ENCODE measurements at regions not wholly inside any gene's neighbourhood (a gene's known extent, or its start where the extent isn't known, plus 50 kb on each side); places are given as distances from the start of the nearest gene placed in this dataset.

DNA sequence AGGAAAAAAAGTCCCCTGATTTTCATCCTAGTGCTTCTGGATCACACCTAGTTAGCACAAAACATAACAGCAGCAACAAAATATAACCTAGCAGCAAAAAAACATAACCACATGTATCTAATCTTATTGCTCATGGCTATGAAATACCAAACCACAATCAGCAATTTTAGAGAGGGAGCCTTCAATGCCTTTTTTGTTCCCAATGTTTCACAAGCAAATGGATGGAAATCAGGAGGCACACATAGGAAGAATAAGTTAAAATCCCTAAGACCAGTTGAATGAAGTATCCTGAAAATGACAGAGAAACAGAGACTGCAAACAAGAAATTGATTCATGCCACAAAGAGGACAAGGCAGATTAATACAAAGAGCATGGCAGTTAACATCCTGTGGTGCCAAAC, 361.6 kb downstream of the GPM6A start:
- DNase-seq, result no peak

GRCh38 chr4:175451238-175451965, 360.7 kb downstream of the GPM6A start:
- DNase-seq, result no peak

GRCh38 chr4:175453456-175453855, 358.6 kb downstream of the GPM6A start:
- no peak for DNase-seq

- no peak for DNase-seq
Measured at GRCh38 chr4:175456131-175456530, 355.9 kb downstream of the GPM6A start.

- DNase-seq, result no peak
Measured at GRCh38 chr4:175457956-175458355, 354.1 kb downstream of the GPM6A start.

DNA sequence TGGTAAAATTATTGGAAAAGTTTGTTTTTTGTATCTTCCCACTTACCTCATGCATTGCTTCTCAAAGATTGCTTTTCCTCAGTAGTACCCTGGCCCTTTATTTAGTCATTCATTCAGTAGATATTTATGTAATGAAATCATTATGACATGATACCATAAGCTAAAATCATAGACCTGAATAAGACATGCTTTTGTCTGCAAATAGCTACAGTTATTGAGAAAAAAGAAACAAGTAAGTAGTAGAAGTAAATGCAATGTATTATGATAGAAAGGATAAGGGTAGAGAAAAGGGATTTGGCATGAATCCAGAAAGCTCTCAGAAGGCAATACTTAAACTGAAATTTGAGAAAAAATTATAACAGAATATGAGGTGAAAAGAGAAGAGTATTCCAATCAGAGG, 352.5 kb downstream of the GPM6A start:
- DNase-seq, result no peak

GRCh38 chr4:175460414-175460813, 351.6 kb downstream of the GPM6A start:
- DNase-seq, result no peak

DNA sequence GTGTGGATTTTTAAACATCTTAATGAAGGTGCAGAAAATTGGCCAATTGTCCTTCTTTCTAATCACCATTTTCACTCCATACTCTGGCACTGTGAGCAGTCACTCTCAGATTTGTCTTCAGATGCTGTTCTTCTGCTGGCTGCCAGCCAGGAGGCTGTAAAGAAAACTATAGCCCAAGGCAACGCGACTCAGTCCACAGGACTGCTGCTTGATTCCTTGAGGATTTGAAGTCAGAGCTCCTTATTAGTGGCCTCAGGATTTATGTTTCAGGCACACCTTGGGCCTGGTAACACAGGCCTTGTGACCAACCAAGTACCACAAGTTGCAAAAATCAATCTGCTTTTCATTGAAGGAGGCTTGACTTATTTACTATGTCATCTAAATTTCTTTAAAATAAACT, 342.6 kb downstream of the GPM6A start:
- no peak for DNase-seq

DNA sequence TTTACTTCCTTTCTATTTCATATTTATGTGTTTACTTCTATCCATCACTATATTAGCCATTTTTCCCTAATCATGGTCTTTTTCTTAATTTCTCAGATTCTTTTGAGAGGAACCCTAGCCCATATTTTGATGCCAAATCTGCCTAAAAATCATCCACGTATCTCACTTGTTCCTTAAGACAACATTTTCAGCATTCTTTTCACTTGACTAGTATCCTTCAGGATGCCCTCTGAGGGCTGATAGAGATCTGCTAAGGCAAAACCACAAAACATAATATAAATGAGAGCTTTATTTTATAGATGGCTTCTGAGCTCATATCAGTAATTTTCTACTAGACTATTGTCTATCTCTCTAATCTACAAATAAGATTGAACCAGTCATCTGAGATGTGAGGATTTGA, 341.9 kb downstream of the GPM6A start:
- DNase-seq, result no peak

- no peak for DNase-seq
Measured at GRCh38 chr4:175480404-175480803, 331.7 kb downstream of the GPM6A start.

GRCh38 chr4:175499735-175500352, 312.2 kb downstream of the GPM6A start:
- no peak for DNase-seq

GRCh38 chr4:175504318-175504717, 307.7 kb downstream of the GPM6A start:
- no peak for DNase-seq

DNA sequence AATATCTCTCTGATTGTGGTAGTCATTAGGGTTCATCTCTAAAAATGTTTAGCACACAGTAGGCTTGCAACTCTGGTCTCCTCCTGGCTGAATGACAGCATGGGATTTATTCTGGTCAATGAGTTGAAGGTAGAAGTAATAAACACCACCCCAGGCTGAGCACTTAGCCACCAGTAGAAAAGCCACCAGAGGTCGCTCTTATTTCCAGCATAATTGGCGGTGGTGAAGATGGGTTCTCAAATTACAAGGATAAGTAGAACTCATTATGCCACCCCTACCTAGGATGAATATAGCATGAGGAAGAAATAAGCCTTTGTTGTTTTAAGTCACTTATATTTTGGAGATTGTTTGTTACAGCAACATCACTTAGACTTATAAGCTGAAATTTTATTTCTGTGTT, 302.7 kb downstream of the GPM6A start:
- DNase-seq, result peak; percentile 0

DNA sequence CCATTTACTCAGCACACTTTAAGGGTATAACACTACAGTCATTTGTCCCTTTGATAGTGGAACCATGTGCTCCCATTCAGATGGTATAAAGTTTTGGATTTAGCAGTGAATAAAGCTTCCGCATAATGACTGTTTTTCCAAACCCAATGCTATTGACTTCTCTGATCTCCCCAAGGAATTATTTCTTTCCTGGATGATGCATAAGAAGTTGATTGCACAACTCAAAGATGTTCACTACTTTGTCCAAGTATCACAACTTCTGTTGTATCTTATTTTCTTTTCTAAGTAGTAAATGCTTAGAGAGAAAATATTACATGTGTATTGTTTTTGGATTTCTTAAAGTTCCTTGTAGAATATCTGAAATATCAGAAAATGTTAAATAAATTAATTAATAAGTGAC, 300.2 kb downstream of the GPM6A start:
- no peak for DNase-seq

DNA sequence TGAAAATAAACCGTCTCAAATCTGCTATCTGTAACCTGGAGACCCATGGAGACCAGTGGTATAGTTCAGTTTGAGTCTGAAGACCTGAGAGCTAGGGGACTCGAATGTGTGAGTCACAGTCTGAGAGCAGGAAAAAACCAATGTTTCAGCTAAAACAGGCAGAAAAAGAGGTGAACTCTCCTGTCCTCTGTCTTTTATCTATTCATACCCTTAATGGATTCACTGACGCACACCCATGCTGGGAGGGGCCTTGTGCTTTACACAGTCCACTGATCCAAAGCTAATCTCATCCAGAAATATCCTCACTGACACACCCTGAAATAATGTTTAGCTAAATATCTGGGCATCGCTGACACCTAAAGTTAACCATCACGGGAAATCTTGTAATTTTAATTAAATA, 297.9 kb downstream of the GPM6A start:
- no peak for DNase-seq

DNA sequence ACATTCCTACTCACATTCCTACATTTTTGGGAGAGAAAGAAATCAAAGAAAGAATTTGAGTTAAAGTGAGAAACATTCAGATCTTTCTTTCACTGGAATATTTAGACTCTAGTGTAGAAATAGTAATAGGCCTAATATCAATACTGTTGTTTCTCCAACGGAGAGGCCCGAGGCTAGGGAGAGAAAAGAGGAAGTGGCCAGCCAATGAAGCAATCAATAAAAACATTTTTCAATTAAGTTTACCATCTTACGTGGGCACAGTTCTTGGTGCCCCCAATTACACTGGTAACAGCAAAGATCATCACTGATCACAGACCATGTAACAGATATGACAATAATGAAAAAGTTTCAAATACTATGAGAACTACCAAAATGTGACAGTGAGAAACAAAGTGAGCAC, 281.4 kb downstream of the GPM6A start:
- DNase-seq, result no peak

DNA sequence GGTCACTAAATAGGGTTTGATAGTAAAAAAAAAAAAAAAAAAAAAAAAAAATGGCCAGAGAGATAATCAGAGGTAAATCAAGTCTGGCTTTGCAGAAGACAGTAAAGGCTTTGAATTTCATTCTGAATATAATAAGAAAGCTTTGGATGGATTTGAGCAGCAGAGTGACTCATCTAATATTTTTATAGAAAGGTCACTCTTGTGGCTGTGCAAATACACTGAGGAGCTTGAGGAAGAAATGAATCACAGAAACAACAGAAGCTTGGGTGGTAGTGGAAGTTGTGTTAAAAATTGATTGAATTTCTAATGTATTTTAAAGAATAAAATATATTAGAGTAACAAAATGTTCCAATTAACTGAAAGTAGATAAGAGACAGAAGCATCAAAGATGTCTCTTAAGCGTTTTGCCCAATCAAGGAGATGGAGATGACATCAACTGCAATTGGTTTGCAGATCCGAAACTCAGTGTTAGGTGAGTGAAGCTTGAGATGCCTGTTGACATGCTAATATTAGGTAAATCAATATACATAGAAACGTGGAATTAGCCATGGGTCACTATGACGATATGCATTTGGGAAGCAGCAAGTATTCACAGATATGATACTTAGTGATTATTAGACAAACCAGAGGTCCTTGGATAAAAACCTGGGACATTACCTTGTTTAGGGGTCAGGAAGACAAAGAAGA, 280.5 kb downstream of the GPM6A start:
- no peak for DNase-seq

DNA sequence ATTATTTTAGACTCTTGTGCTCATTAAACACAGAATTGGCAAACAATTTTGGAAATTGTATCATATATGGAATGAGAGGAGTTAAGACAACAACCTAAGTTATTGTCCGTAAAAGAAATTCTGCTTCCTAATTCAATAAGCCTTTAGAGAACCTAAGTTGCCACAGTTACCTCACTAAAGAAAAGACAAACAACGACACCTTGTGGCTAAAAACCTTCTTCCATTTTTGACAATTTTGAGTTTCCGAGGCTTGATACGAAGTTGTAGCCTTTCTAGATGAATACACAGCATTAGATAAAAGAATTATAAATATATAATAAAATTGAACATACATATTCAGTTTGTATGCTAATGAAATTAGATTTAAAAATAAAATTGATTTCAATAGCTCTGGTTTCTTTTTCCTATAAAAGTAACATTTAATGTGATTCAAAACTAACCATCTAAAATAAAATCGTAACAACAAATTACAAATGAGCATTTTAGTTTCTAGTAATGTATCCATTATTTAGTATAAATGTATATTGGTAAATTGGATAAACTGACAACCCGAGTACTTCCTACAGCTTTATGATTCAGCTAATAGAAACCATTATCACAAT, 275.1 kb downstream of the GPM6A start:
- DNase-seq, result peak; percentile 20

DNA sequence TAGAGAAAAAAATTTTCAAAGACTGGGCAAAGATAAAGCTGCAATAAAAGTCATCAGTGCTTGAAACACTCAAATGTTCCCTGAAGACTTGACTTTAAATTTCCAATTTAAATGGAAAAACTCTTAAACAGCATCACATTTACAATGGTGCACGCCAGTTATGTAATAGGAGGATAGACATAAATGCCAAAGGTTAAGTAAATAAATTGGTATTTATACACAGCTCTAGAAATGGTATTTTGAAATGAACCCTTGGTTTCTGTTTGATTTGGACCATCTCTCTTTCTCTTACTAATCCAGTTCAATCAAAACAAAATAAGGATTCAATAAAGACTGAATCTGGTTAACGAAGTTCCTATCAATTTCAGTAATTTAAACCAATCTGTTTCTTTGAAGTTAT, 272.6 kb downstream of the GPM6A start:
- no peak for DNase-seq

DNA sequence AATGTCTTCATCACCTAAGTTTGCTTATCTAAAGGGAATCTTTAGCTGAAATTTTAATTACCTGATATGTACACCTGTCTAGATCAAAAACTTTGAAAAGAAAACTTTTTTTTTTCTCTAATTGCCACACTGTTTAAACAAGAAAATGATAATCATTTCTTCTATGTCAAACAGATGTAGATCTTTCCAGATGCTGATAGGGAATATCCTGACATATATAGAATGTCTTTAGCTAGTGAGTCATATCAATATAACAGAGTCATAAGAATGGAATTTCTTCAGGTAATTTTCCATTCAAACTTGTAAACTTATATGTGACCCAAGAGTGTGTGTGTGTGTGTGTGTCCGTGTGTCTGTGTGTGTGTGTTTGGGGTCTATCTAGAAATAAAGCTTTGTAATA, 271.9 kb downstream of the GPM6A start:
- no peak for DNase-seq

- no peak for DNase-seq
Measured at GRCh38 chr4:175540732-175541131, 271.3 kb downstream of the GPM6A start.

- DNase-seq, result peak; percentile 26
Measured at GRCh38 chr4:175542786-175543185, 269.3 kb downstream of the GPM6A start.

DNA sequence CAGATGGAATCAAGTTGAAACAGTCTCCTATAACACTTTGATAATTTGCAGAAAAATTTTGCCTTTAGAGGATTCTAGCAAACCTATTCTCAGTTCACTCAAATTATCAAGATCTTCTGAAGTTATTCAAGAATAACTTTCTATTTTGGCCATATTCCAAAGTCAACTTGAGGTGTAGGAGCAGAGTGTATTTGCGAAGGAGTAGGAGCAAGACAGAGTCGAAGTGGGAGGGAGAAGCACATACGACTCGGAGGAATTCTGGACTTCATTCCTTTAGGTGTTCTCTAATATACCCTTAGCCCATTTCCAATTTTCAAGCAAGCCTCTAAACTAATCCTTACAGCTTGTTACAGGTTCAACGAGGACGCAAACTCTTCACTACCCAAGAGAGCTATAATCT, 252.9 kb downstream of the GPM6A start:
- no peak for DNase-seq

GRCh38 chr4:175559526-175559925, 252.5 kb downstream of the GPM6A start:
- no peak for DNase-seq
